ENCODE measurements at regions not wholly inside any gene's neighbourhood (a gene's known extent, or its start where the extent isn't known, plus 50 kb on each side); places are given as distances from the start of the nearest gene placed in this dataset.

- no peak overlapping the region for H2AFZ ChIP-seq (ENCODE audit: low read length)
- no peak overlapping the region for H3K4me2 ChIP-seq (ENCODE audit: low read depth, low read length)
- no TSS peak for BruUV-seq (replicated peaks)
- no peaks in the 10 kb centered on the region for H3K79me2 ChIP-seq (ENCODE audit: insufficient read depth, low read length)
- intact Hi-C loops (cut with micrococcal nuclease; ENCODE audit: unreplicated experiment) = no loop called here
- FAIRE-seq (no peak), DNase-seq (ENCODE audit: low spot score) (no peak), ATAC-seq (no peak)
- H3K9ac ChIP-seq (ENCODE audit: insufficient read depth, low read depth, low read length) = no peak overlapping the region
- no peaks in the 10 kb centered on the region for H4K20me1 ChIP-seq (ENCODE audit: insufficient read depth, low read length)
- ChIA-PET CTCF (ENCODE audit: low intra/inter-chr PET ratio, low total read pairs) (no interaction called here), POLR2A (no interaction called here)
- no peaks in the 10 kb centered on the region for H3K27me3 ChIP-seq (ENCODE audit: control insufficient read depth in 1 of 2, insufficient read depth in 2 of 2, low read length in 2 of 2)
- H3K27ac ChIP-seq (ENCODE audit: extremely low read length, insufficient read depth, low read length) = no peak overlapping the region
- in situ Hi-C loops (cut with HindIII; ENCODE audit: extremely low pct_ligation_motif_present, low pct_unique_long_range_greater_than_20kb) = no loop called here
- 0% methylated on average over 1 of the region's 1 CpG for WGBS (ENCODE audit: low lambda C conversion rate)
- H3K4me3 ChIP-seq (replicated peaks in 1 of 3; ENCODE audit: insufficient read depth in 1 of 3, low read depth in 2 of 3, low read length in 3 of 3) = no peak overlapping the region
- H3K9me3 ChIP-seq (ENCODE audit: low read length) = peaks cover 87% of the 10 kb centered on the region
- H3K36me3 ChIP-seq (replicated peaks in 1 of 2; ENCODE audit: control insufficient read depth in 1 of 2, insufficient read depth in 2 of 2, low read length in 2 of 2) = no peaks in the 10 kb centered on the region
- TF ChIP-seq ZNF564 (CRISPR knock-in tag; IDR thresholded peaks at IDR 0.05) (no peak), ZBTB43 (CRISPR knock-in tag; conservative IDR thresholded peaks at IDR 0.05) (no peak), JUN (CRISPR knock-in tag; IDR thresholded peaks at IDR 0.05) (no peak)
- H3K4me1 ChIP-seq (ENCODE audit: insufficient read depth, low read length) = no peaks in the 10 kb centered on the region
These were observed 674.6 kb upstream of the SLIT2 start for GRCh38 chr4:19577097-19577496.

GRCh38 chr4:19575924-19576323 is 675.8 kb upstream of the SLIT2 start:
- WGBS (ENCODE audit: low lambda C conversion rate) = 2% methylated on average over 5 of the region's 5 CpGs
- H3K27me3 ChIP-seq (ENCODE audit: control insufficient read depth in 1 of 2, insufficient read depth in 2 of 2, low read length in 2 of 2) = no peaks in the 10 kb centered on the region
- FAIRE-seq (no peak), DNase-seq (ENCODE audit: low spot score) (no peak), ATAC-seq (no peak)
- no peak overlapping the region for H3K9ac ChIP-seq (ENCODE audit: insufficient read depth, low read depth, low read length)
- no peaks in the 10 kb centered on the region for H3K79me2 ChIP-seq (ENCODE audit: insufficient read depth, low read length)
- no peak overlapping the region for H3K4me2 ChIP-seq (ENCODE audit: low read depth, low read length)
- H3K4me3 ChIP-seq (replicated peaks in 1 of 3; ENCODE audit: insufficient read depth in 1 of 3, low read depth in 2 of 3, low read length in 3 of 3) = no peak overlapping the region
- ChIA-PET POLR2A (no interaction called here), CTCF (ENCODE audit: low intra/inter-chr PET ratio, low total read pairs) (no interaction called here)
- H3K9me3 ChIP-seq (ENCODE audit: low read length) = peaks cover 87% of the 10 kb centered on the region
- no peak for TF ChIP-seq MIER2 (CRISPR knock-in tag; IDR thresholded peaks at IDR 0.05)
- no peak for TF ChIP-seq ZSCAN30 (CRISPR knock-in tag; IDR thresholded peaks at IDR 0.05)
- no peaks in the 10 kb centered on the region for H4K20me1 ChIP-seq (ENCODE audit: insufficient read depth, low read length)
- no peaks in the 10 kb centered on the region for H3K36me3 ChIP-seq (replicated peaks in 1 of 2; ENCODE audit: control insufficient read depth in 1 of 2, insufficient read depth in 2 of 2, low read length in 2 of 2)
- BruUV-seq (replicated peaks) = no TSS peak
- in situ Hi-C loops (cut with HindIII; ENCODE audit: extremely low pct_ligation_motif_present, low pct_unique_long_range_greater_than_20kb) (no loop called here), intact Hi-C loops (cut with micrococcal nuclease; ENCODE audit: unreplicated experiment) (no loop called here)
- no peak overlapping the region for H2AFZ ChIP-seq (ENCODE audit: low read length)
- no peak overlapping the region for H3K27ac ChIP-seq (ENCODE audit: extremely low read length, insufficient read depth, low read length)
- no peaks in the 10 kb centered on the region for H3K4me1 ChIP-seq (ENCODE audit: insufficient read depth, low read length)

Data from HepG2 (cell line).